ENCODE measurements at regions not wholly inside any gene's neighbourhood (a gene's known extent, or its start where the extent isn't known, plus 50 kb on each side); places are given as distances from the start of the nearest gene placed in this dataset.
"Not testable (repeated sequence)": the region's sequence is repeated elsewhere in the genome, so short reads cannot be mapped to it uniquely, and the experiment has no call there.

DNA sequence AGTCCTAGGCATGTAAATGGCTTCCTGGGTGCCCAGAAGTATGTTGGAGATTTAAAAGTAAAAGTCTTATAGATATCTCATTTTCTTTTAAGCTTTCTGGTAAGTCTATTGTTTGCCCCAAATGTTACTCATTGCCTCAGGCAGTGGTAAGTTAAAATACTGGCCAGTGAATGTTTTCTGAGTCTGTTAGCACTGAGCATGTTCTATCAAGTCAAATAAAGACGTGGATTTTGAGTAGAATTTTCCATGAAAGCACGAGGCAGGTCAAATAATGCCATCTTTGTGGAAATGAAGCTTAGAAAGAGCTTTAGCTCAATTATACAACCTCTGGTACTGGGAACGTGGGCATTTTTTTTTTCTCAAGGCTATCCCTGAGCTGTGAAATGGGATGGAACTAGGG is 651.3 kb upstream of the ACO1 start:
- no peak for DNase-seq (ENCODE audit: low read depth)
- H3K9ac ChIP-seq (ENCODE audit: low read length), result no peak overlapping the region
- no peaks in the 10 kb centered on the region for H3K4me1 ChIP-seq (ENCODE audit: control insufficient read depth, insufficient read depth, low read length)
- no peaks in the 10 kb centered on the region for H3K36me3 ChIP-seq (ENCODE audit: control insufficient read depth, insufficient read depth, low read length, severe bottlenecking)
- H3K27me3 ChIP-seq (replicated peaks; ENCODE audit: control insufficient read depth, insufficient read depth, low read length), result no peaks in the 10 kb centered on the region
- no peak overlapping the region for H3K4me3 ChIP-seq (ENCODE audit: low read length)
- H3K9me3 ChIP-seq (ENCODE audit: control insufficient read depth, low read length), result no peaks in the 10 kb centered on the region

DNA sequence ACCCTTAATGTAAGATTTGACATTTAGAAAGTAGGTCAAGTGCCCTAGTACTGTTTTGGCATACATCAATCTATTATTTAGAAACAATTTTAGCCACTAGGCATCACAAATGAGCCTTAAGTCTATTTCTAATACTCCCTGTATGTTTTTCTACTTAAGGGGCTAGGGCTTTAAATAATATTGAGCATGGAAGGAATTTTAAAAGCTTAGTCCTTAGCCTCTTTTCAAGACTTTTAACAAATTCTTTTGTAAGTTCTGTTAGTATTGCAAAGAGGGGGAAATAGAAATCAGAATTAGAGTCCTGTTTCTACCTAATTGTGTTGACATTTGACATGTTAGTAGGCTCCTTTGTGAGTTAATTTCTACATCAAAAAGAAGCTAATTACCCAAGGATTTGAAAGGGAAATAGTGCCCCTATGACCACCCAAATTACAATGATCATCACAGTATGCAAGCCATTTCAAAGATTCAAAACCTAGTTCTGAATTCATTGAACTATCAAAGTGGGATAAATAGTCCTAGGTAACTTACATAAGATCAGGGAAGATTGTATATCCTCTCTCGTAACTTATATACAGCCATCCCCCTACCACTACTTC is 647.8 kb upstream of the ACO1 start:
- no peak for DNase-seq (ENCODE audit: low read depth)
- H3K9me3 ChIP-seq (ENCODE audit: control insufficient read depth, low read length), result no peaks in the 10 kb centered on the region
- no peaks in the 10 kb centered on the region for H3K4me1 ChIP-seq (ENCODE audit: control insufficient read depth, insufficient read depth, low read length)
- no peaks in the 10 kb centered on the region for H3K36me3 ChIP-seq (ENCODE audit: control insufficient read depth, insufficient read depth, low read length, severe bottlenecking)
- no peaks in the 10 kb centered on the region for H3K27me3 ChIP-seq (replicated peaks; ENCODE audit: control insufficient read depth, insufficient read depth, low read length)
- H3K9ac ChIP-seq (ENCODE audit: low read length), result no peak overlapping the region
- H3K4me3 ChIP-seq (ENCODE audit: low read length), result no peak overlapping the region

DNA sequence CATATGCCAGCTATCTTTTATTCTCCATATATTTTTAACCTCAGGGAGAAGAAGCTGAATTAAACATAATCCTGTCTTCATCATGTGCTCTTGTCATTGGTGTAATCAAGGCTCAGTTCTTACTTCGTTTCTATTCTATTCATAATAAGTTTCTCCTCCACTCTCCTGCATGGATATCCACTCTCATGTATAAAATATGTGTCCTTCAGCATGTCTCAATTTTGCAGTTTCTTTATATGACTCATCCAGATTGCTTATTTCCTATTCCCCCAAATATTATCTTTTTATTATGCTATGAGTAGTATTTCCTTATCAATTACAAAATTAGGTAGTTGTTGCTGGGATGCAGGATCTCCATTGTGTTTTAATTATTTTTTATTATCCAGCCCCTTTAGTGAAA is 643.7 kb upstream of the ACO1 start:
- Histone ChIP-seq H3K9me3 (ENCODE audit: control insufficient read depth, low read length) (no peaks in the 10 kb centered on the region), H3K4me1 (ENCODE audit: control insufficient read depth, insufficient read depth, low read length) (no peaks in the 10 kb centered on the region), H3K4me3 (ENCODE audit: low read length) (no peak overlapping the region), H3K36me3 (ENCODE audit: control insufficient read depth, insufficient read depth, low read length, severe bottlenecking) (no peaks in the 10 kb centered on the region), H3K9ac (ENCODE audit: low read length) (no peak overlapping the region), H3K27me3 (replicated peaks; ENCODE audit: control insufficient read depth, insufficient read depth, low read length) (no peaks in the 10 kb centered on the region)
- peak; percentile 30 for DNase-seq (ENCODE audit: low read depth)

DNA sequence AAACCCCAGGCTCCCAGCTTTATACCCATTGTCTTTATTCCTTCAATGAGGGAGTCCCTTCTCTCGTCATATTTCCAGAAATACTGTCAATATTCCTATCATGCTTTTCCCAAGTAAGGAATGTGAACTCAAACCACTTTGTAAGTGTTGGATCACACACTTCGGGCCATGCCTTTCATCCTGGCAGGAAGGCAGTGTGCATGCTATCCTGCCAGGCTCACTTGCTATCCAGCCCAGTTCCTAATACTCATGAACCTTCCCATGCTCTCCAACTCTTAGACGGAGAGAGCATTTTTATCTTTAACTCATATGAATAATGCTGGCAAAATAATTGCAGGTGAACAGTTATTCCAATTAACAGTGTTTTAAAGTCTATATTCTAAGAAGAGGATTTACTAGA is 639.9 kb upstream of the ACO1 start:
- no peak for DNase-seq (ENCODE audit: low read depth)
- Histone ChIP-seq H3K4me3 (ENCODE audit: low read length) (no peak overlapping the region), H3K9ac (ENCODE audit: low read length) (no peak overlapping the region), H3K9me3 (ENCODE audit: control insufficient read depth, low read length) (no peaks in the 10 kb centered on the region), H3K36me3 (ENCODE audit: control insufficient read depth, insufficient read depth, low read length, severe bottlenecking) (no peaks in the 10 kb centered on the region), H3K4me1 (ENCODE audit: control insufficient read depth, insufficient read depth, low read length) (no peaks in the 10 kb centered on the region), H3K27me3 (replicated peaks; ENCODE audit: control insufficient read depth, insufficient read depth, low read length) (no peaks in the 10 kb centered on the region)

- H3K36me3 ChIP-seq (ENCODE audit: control insufficient read depth, insufficient read depth, low read length, severe bottlenecking), result no peaks in the 10 kb centered on the region
- no peak overlapping the region for H3K4me3 ChIP-seq (ENCODE audit: low read length)
- no peaks in the 10 kb centered on the region for H3K9me3 ChIP-seq (ENCODE audit: control insufficient read depth, low read length)
- no peak overlapping the region for H3K9ac ChIP-seq (ENCODE audit: low read length)
- no peaks in the 10 kb centered on the region for H3K27me3 ChIP-seq (replicated peaks; ENCODE audit: control insufficient read depth, insufficient read depth, low read length)
- DNase-seq (ENCODE audit: low read depth), result no peak
- H3K4me1 ChIP-seq (ENCODE audit: control insufficient read depth, insufficient read depth, low read length), result no peaks in the 10 kb centered on the region
These were observed 639.0 kb upstream of the ACO1 start for GRCh38 chr9:31745468-31745867.

DNA sequence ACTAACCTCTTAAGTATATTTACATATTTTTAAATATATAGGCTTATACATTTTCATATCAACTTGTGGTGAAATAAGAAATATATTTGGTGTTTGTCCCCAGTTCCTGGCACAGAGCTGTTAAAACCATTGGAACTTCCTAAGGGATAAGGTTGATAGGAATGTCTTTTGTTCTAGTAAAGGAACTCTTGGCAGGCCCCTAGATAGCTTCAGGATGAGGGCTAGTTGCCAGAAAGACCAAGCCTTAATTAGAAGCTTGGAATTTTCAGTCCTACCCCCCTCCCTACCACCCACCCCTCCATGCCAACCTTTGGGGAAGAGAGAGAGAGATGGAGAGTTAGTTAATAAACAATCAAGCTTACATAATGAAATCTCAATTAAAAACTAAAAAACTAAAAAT is 638.6 kb upstream of the ACO1 start:
- Histone ChIP-seq H3K36me3 (ENCODE audit: control insufficient read depth, insufficient read depth, low read length, severe bottlenecking) (no peaks in the 10 kb centered on the region), H3K9me3 (ENCODE audit: control insufficient read depth, low read length) (no peaks in the 10 kb centered on the region), H3K9ac (ENCODE audit: low read length) (no peak overlapping the region), H3K4me1 (ENCODE audit: control insufficient read depth, insufficient read depth, low read length) (no peaks in the 10 kb centered on the region), H3K4me3 (ENCODE audit: low read length) (no peak overlapping the region), H3K27me3 (replicated peaks; ENCODE audit: control insufficient read depth, insufficient read depth, low read length) (no peaks in the 10 kb centered on the region)
- DNase-seq (ENCODE audit: low read depth), result no peak

DNA sequence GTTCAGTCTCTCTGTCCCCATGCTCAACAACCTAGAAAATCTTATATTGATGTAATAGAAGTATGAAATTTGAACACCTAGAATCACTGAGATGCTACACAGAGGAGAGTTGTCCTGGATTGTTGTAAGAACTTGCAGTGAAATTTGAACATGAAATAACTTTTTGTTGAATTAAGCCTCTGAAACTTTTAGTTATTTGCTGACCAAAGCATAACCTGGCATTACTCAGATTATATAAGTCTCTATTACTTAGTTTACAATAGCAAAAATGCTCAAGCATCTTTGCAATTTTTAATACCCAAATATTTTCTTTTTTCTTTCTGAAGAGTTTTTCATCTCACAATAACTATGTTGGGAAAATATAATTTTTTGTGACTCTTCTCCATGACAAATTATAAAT is 630.7 kb upstream of the ACO1 start:
- no peaks in the 10 kb centered on the region for H3K36me3 ChIP-seq (ENCODE audit: control insufficient read depth, insufficient read depth, low read length, severe bottlenecking)
- H3K9ac ChIP-seq (ENCODE audit: low read length), result no peak overlapping the region
- no peak for DNase-seq (ENCODE audit: low read depth)
- no peaks in the 10 kb centered on the region for H3K9me3 ChIP-seq (ENCODE audit: control insufficient read depth, low read length)
- no peak overlapping the region for H3K4me3 ChIP-seq (ENCODE audit: low read length)
- no peaks in the 10 kb centered on the region for H3K4me1 ChIP-seq (ENCODE audit: control insufficient read depth, insufficient read depth, low read length)
- no peaks in the 10 kb centered on the region for H3K27me3 ChIP-seq (replicated peaks; ENCODE audit: control insufficient read depth, insufficient read depth, low read length)

DNA sequence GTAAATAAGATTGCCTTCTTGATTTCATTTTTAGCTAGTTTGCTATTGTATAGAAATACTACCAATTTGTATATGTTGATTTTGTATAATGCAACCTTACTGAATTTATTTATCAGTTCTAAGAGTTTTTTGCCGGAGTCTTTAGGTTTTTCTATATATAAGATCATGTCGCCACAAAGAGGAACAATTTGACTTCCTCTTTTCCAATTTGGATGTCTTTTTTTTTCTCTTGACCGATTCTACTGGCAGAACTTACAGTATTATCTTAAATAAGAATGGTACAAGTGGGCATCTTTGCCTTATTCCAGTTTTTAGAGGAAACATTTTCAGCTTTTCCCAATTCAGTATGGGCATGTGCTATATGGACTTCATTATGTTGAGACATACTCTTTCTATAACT is 624.7 kb upstream of the ACO1 start:
- H3K9ac ChIP-seq (ENCODE audit: low read length), result no peak overlapping the region
- H3K4me1 ChIP-seq (ENCODE audit: control insufficient read depth, insufficient read depth, low read length), result no peaks in the 10 kb centered on the region
- no peaks in the 10 kb centered on the region for H3K36me3 ChIP-seq (ENCODE audit: control insufficient read depth, insufficient read depth, low read length, severe bottlenecking)
- DNase-seq (ENCODE audit: low read depth), result no peak
- no peak overlapping the region for H3K4me3 ChIP-seq (ENCODE audit: low read length)
- no peaks in the 10 kb centered on the region for H3K27me3 ChIP-seq (replicated peaks; ENCODE audit: control insufficient read depth, insufficient read depth, low read length)
- H3K9me3 ChIP-seq (ENCODE audit: control insufficient read depth, low read length), result no peaks in the 10 kb centered on the region

GRCh38 chr9:31774021-31774420 is 610.4 kb upstream of the ACO1 start:
- H3K9me3 ChIP-seq (ENCODE audit: control insufficient read depth, low read length), result peaks cover 16% of the 10 kb centered on the region
- DNase-seq (ENCODE audit: low read depth); H3K36me3 ChIP-seq (ENCODE audit: control insufficient read depth, insufficient read depth, low read length, severe bottlenecking); H3K4me3 ChIP-seq (ENCODE audit: low read length); H3K4me1 ChIP-seq (ENCODE audit: control insufficient read depth, insufficient read depth, low read length); H3K9ac ChIP-seq (ENCODE audit: low read length); H3K27me3 ChIP-seq (replicated peaks; ENCODE audit: control insufficient read depth, insufficient read depth, low read length): not testable (repeated sequence)

GRCh38 chr9:31774571-31774970 is 609.9 kb upstream of the ACO1 start:
- Histone ChIP-seq H3K9me3 (ENCODE audit: control insufficient read depth, low read length) (peaks cover 16% of the 10 kb centered on the region), H3K36me3 (ENCODE audit: control insufficient read depth, insufficient read depth, low read length, severe bottlenecking) (no peaks in the 10 kb centered on the region), H3K9ac (ENCODE audit: low read length) (no peak overlapping the region), H3K27me3 (replicated peaks; ENCODE audit: control insufficient read depth, insufficient read depth, low read length) (no peaks in the 10 kb centered on the region), H3K4me3 (ENCODE audit: low read length) (no peak overlapping the region), H3K4me1 (ENCODE audit: control insufficient read depth, insufficient read depth, low read length) (no peaks in the 10 kb centered on the region)
- no peak for DNase-seq (ENCODE audit: low read depth)

GRCh38 chr9:31776471-31776870 is 608.0 kb upstream of the ACO1 start:
- H3K9me3 ChIP-seq (ENCODE audit: control insufficient read depth, low read length), result peaks cover 15% of the 10 kb centered on the region
- no peaks in the 10 kb centered on the region for H3K27me3 ChIP-seq (replicated peaks; ENCODE audit: control insufficient read depth, insufficient read depth, low read length)
- no peak overlapping the region for H3K9ac ChIP-seq (ENCODE audit: low read length)
- no peaks in the 10 kb centered on the region for H3K4me1 ChIP-seq (ENCODE audit: control insufficient read depth, insufficient read depth, low read length)
- H3K4me3 ChIP-seq (ENCODE audit: low read length), result no peak overlapping the region
- no peak for DNase-seq (ENCODE audit: low read depth)
- no peaks in the 10 kb centered on the region for H3K36me3 ChIP-seq (ENCODE audit: control insufficient read depth, insufficient read depth, low read length, severe bottlenecking)

DNA sequence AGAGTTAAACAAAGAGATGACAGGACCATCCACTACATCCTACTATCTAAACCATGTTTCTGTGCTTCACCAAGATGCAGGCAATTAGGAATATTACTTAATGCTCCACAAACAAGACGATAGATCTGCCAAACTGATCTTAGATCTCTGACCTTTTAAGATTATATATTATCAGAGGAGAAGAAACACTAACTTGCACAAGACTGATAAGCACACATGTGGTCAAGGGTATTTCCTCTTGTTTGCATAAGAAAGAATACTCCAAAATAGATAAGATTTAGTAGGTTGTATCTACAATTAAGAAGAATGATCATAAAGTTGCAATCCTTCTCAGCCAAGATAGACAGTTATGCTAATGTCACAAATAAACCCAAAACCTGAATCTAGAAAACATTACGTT is 601.0 kb upstream of the ACO1 start:
- Histone ChIP-seq H3K9me3 (ENCODE audit: control insufficient read depth, low read length) (peaks cover 9% of the 10 kb centered on the region), H3K36me3 (ENCODE audit: control insufficient read depth, insufficient read depth, low read length, severe bottlenecking) (no peaks in the 10 kb centered on the region), H3K4me3 (ENCODE audit: low read length) (no peak overlapping the region), H3K9ac (ENCODE audit: low read length) (no peak overlapping the region), H3K4me1 (ENCODE audit: control insufficient read depth, insufficient read depth, low read length) (no peaks in the 10 kb centered on the region), H3K27me3 (replicated peaks; ENCODE audit: control insufficient read depth, insufficient read depth, low read length) (no peaks in the 10 kb centered on the region)
- no peak for DNase-seq (ENCODE audit: low read depth)

Data from adipocyte (in vitro differentiated cells).